H1 (cell line): ENCODE measurements at regions not wholly inside any gene's neighbourhood (a gene's known extent, or its start where the extent isn't known, plus 50 kb on each side); places are given as distances from the start of the nearest gene placed in this dataset.

Experiments
- CTCF ChIA-PET: fragments of 300-600 bp; sonication (Branson Sonifier 250); formaldehyde crosslinking; loops from one replicate; lab custom pipeline; 2021; ENCODE audit not compliant: partially characterized antibody; lab: Charles Lee
- POLR2A ChIA-PET: fragments of 300-600 bp; sonication (Branson Sonifier 250); formaldehyde crosslinking; loops from one replicate; lab custom pipeline; 2021; ENCODE audit warnings: inconsistent platforms; ENCODE audit not compliant: partially characterized antibody; lab: Charles Lee
- DNase-seq, 2 experiments: peaks; one replicate each; pipeline versions ENCODE4 v3.0.0 to v3.0.0-alpha.2; 2010 to 2022; ENCODE audit warnings: low spot score in 2 of 2, low read depth in 1 of 2, mixed read lengths in 1 of 2
- FAIRE-seq: peaks from 2 replicates; lab custom pipeline; 2011; peaks lifted over from hg19 to GRCh38; lab: Jason Lieb, UNC
- H2AFZ ChIP-seq: 2 replicates; pipeline ENCODE4 v1.8.1; 2012; ENCODE audit warnings: low read length, inconsistent platforms
- H2AK5ac ChIP-seq: 2 replicates; pipeline ENCODE4 v1.6.1; 2013; ENCODE audit warnings: low read depth, low read length
- H2BK120ac ChIP-seq: replicated peaks from 2 replicates; pipeline ENCODE3; 2013; ENCODE audit warnings: low read depth, low read length, inconsistent platforms
- H2BK12ac ChIP-seq: 2 replicates; pipeline ENCODE4 v1.6.1; 2013; ENCODE audit warnings: low read depth, low read length
- H2BK15ac ChIP-seq: 2 replicates; pipeline ENCODE4 v1.6.1; 2013; ENCODE audit warnings: low read length
- H2BK20ac ChIP-seq: 2 replicates; pipeline ENCODE4 v1.6.1; 2013; ENCODE audit warnings: low read length
- H2BK5ac ChIP-seq: 2 replicates; pipeline ENCODE4 v1.6.1; 2013; ENCODE audit warnings: low read depth, low read length
- H3K14ac ChIP-seq: 2 replicates; pipeline ENCODE4 v1.6.1; 2013; ENCODE audit warnings: inconsistent platforms; ENCODE audit not compliant: insufficient read length
- H3K18ac ChIP-seq: 2 replicates; pipeline ENCODE4 v1.6.1; 2013; ENCODE audit warnings: low read length; ENCODE audit errors: extremely low read depth
- H3K23ac ChIP-seq: 2 replicates; pipeline ENCODE4 v1.6.1; 2013; ENCODE audit warnings: inconsistent platforms; ENCODE audit not compliant: insufficient read length
- H3K23me2 ChIP-seq: 2 replicates; pipeline ENCODE4 v1.6.1; 2013; ENCODE audit warnings: low read depth, low read length
- H3K27ac ChIP-seq: 2 replicates; pipeline ENCODE4 v1.6.1; 2011; ENCODE audit warnings: low read depth, low read length, inconsistent platforms
- H3K27me3 ChIP-seq, 4 experiments: replicated peaks in 1 of 4; 1 replicate in 1 of 4; 2 replicates in 3 of 4; pipeline versions ENCODE4 v1.6.1 to v1.8.1; 2011 to 2013; ENCODE audit warnings: low read length in 3 of 4, mild to moderate bottlenecking in 3 of 4, inconsistent platforms in 2 of 4, mixed read lengths in 2 of 4, moderate library complexity in 1 of 4; ENCODE audit not compliant: control insufficient read depth in 3 of 4, insufficient read depth in 3 of 4; ENCODE audit errors: extremely low read depth in 1 of 4
- H3K36me3 ChIP-seq, 4 experiments: 2 replicates each; pipeline versions ENCODE4 v1.6.1 to v1.8.1; 2011 to 2013; ENCODE audit warnings: mild to moderate bottlenecking in 4 of 4, low read length in 3 of 4, moderate library complexity in 2 of 4, control low read depth in 1 of 4, inconsistent platforms in 1 of 4; ENCODE audit not compliant: insufficient read depth in 4 of 4, control insufficient read depth in 2 of 4
- H3K4ac ChIP-seq: replicated peaks from 2 replicates; pipeline ENCODE3; 2013; ENCODE audit warnings: low read length, low read depth, mixed read lengths, inconsistent platforms; ENCODE audit not compliant: insufficient read length
- H3K4me1 ChIP-seq, 4 experiments: replicated peaks in 1 of 4; 1 replicate in 1 of 4; 2 replicates in 3 of 4; pipeline versions ENCODE4 v1.6.1 to v1.8.1; 2011 to 2013; ENCODE audit warnings: low read length in 3 of 4, inconsistent platforms in 2 of 4, mixed read lengths in 1 of 4; ENCODE audit not compliant: insufficient read depth in 4 of 4, control insufficient read depth in 3 of 4
- H3K4me2 ChIP-seq, 2 experiments: 2 replicates each; pipeline versions ENCODE4 v1.6.1 to v1.8.1; 2011 to 2013; ENCODE audit warnings: low read depth in 2 of 2, low read length in 2 of 2, control low read depth in 1 of 2, inconsistent platforms in 1 of 2, mild to moderate bottlenecking in 1 of 2; ENCODE audit not compliant: insufficient read depth in 1 of 2
- H3K4me3 ChIP-seq, 4 experiments: fragments of 200-600, 300-600 bp in 1 of 4; sonication (generic), shearing (Covaris generic), sonication (Bioruptor Twin) in 1 of 4; 2 replicates each; pipeline versions ENCODE4 v1.5.1 to v1.8.1; 2011 to 2016; ENCODE audit warnings: low read length in 4 of 4, low read depth in 3 of 4, control low read depth in 2 of 4, inconsistent platforms in 2 of 4, mild to moderate bottlenecking in 2 of 4, mixed read lengths in 1 of 4, moderate library complexity in 1 of 4; ENCODE audit not compliant: insufficient read depth in 2 of 4; ENCODE audit errors: extremely low read depth in 1 of 4
- H3K56ac ChIP-seq: replicated peaks from 2 replicates; pipeline ENCODE3; 2013; ENCODE audit warnings: low read depth, mild to moderate bottlenecking, mixed read lengths, low read length, inconsistent platforms; ENCODE audit not compliant: insufficient read length
- H3K79me1 ChIP-seq: 2 replicates; pipeline ENCODE4 v1.6.1; 2013; ENCODE audit warnings: low read depth, low read length, control low read depth
- H3K79me2 ChIP-seq, 2 experiments: 2 replicates each; pipeline versions ENCODE4 v1.6.1 to v1.8.1; 2012 to 2013; ENCODE audit warnings: low read length in 2 of 2, mild to moderate bottlenecking in 2 of 2, inconsistent platforms in 1 of 2; ENCODE audit not compliant: insufficient read depth in 2 of 2, control insufficient read depth in 1 of 2
- H3K9ac ChIP-seq, 4 experiments: replicated peaks in 1 of 4; 1 replicate in 1 of 4; 2 replicates in 3 of 4; pipeline versions ENCODE4 v1.6.1 to v1.8.1; 2011 to 2013; ENCODE audit warnings: low read depth in 3 of 4, low read length in 3 of 4, control low read depth in 2 of 4, mild to moderate bottlenecking in 2 of 4, moderate library complexity in 2 of 4, inconsistent platforms in 1 of 4; ENCODE audit errors: extremely low read depth in 1 of 4
- H3K9me3 ChIP-seq, 2 experiments: 2 replicates each; pipeline versions ENCODE4 v1.6.1 to v1.8.1; 2012 to 2013; ENCODE audit warnings: mild to moderate bottlenecking in 2 of 2, moderate library complexity in 2 of 2, control low read depth in 1 of 2, inconsistent platforms in 1 of 2, low read depth in 1 of 2, low read length in 1 of 2, mixed read lengths in 1 of 2; ENCODE audit not compliant: insufficient read depth in 2 of 2
- H4K20me1 ChIP-seq, 2 experiments: replicated peaks in 1 of 2; 2 replicates each; pipeline versions ENCODE3 to v1.8.1; 2011 to 2013; ENCODE audit warnings: inconsistent platforms in 2 of 2, low read length in 2 of 2, mild to moderate bottlenecking in 1 of 2; ENCODE audit not compliant: insufficient read depth in 2 of 2, control insufficient read depth in 1 of 2
- H4K5ac ChIP-seq: 2 replicates; pipeline ENCODE4 v1.6.1; 2013; ENCODE audit warnings: low read length, low read depth, mixed read lengths, inconsistent platforms; ENCODE audit not compliant: insufficient read length
- H4K8ac ChIP-seq: 2 replicates; pipeline ENCODE4 v1.8.0; 2013; ENCODE audit warnings: mild to moderate bottlenecking, moderate library complexity, low read length, inconsistent platforms; ENCODE audit not compliant: insufficient read depth; ENCODE audit errors: extremely low read depth
- H4K91ac ChIP-seq: replicated peaks from 2 replicates; pipeline ENCODE3; 2013; ENCODE audit warnings: low read length, mixed read lengths, inconsistent platforms; ENCODE audit not compliant: insufficient read length
- BCL11A ChIP-seq, 2 experiments: IDR thresholded peaks; one replicate each; pipeline ENCODE4 v1.6.1; 2011; ENCODE audit warnings: low read depth in 2 of 2, low read length in 2 of 2, mild to moderate bottlenecking in 2 of 2
- BRCA1 ChIP-seq: IDR thresholded peaks from 2 replicates; pipeline ENCODE4 v1.6.1; 2012; ENCODE audit warnings: low read depth, low read length, improper control_type of control experiment
- E2F6 ChIP-seq: IDR thresholded peaks from 2 replicates; pipeline ENCODE4 v1.6.1; 2012; ENCODE audit warnings: inconsistent platforms
- EGR1 ChIP-seq: IDR thresholded peaks from 2 replicates; pipeline ENCODE4 v1.6.1; 2011; ENCODE audit warnings: low read depth, low read length, borderline replicate concordance
- HDAC2 ChIP-seq, 2 experiments: fragments of 300-600 bp in 1 of 2; sonication (generic) in 1 of 2; IDR thresholded peaks; 2 replicates each; pipeline ENCODE4 v1.6.1; 2011 to 2012; ENCODE audit warnings: low read depth in 2 of 2, low read length in 2 of 2, mild to moderate bottlenecking in 2 of 2, moderate library complexity in 2 of 2, borderline replicate concordance in 1 of 2, inconsistent platforms in 1 of 2
- MAX ChIP-seq: IDR thresholded peaks from 2 replicates; pipeline ENCODE4 v1.6.1; 2012; ENCODE audit warnings: inconsistent platforms
- POLR2A ChIP-seq, 2 experiments: IDR thresholded peaks; 1 replicate in 1 of 2; 2 replicates in 1 of 2; pipeline ENCODE4 v1.6.1; 2011; ENCODE audit warnings: low read depth in 2 of 2, low read length in 2 of 2, mild to moderate bottlenecking in 2 of 2; ENCODE audit errors: control extremely low read depth in 1 of 2
- SIRT6 ChIP-seq: IDR thresholded peaks from one replicate; pipeline ENCODE4 v1.7.1; 2012; ENCODE audit warnings: low read length, inconsistent platforms
- SUZ12 ChIP-seq: fragments of 200-600 bp; sonication (generic); IDR thresholded peaks from 2 replicates; pipeline ENCODE4 v1.6.1; 2012; ENCODE audit warnings: mild to moderate bottlenecking, inconsistent platforms, low read length, moderate library complexity, mixed read lengths
- TAF1 ChIP-seq: IDR thresholded peaks from 2 replicates; pipeline ENCODE4 v1.6.1; 2011; ENCODE audit warnings: mild to moderate bottlenecking, low read depth, low read length
- USF2 ChIP-seq: IDR thresholded peaks from 2 replicates; pipeline ENCODE4 v1.6.1; 2011; ENCODE audit warnings: low read length, improper control_type of control experiment
- ZNF274 ChIP-seq: IDR thresholded peaks from 2 replicates; pipeline ENCODE4 v1.7.0; 2012; ENCODE audit warnings: low read length, borderline replicate concordance; ENCODE audit errors: extremely low read depth
- WGBS, 2 experiments: shearing (Covaris generic) in 1 of 2; methylation state at CpG; one replicate each; pipeline versions ENCODE4 v1.1.6 to v1.1.7; 2013 to 2015; ENCODE audit warnings: low lambda C conversion rate in 2 of 2, mixed read lengths in 2 of 2, inconsistent platforms in 1 of 2, low coverage in 1 of 2, missing lambda C conversion rate in 1 of 2; ENCODE audit not compliant: insufficient replicate concordance in 2 of 2, insufficient coverage in 1 of 2, insufficient read length in 1 of 2; ENCODE audit errors: extremely low coverage in 1 of 2, missing lambda C conversion rate in 1 of 2; 5-methylcytosine and 5-hydroxymethylcytosine counted together

- Histone ChIP-seq H3K36me3 (no peaks in the 10 kb centered on the region), H2BK20ac (no peak overlapping the region), H2BK120ac (no peak overlapping the region), H2AFZ (no peak overlapping the region), H2BK12ac (no peak overlapping the region), H3K9me3 (no peaks in the 10 kb centered on the region), H3K79me1 (no peaks in the 10 kb centered on the region), H2BK5ac (no peak overlapping the region), H3K4me3 (no peak overlapping the region), H2AK5ac (no peak overlapping the region), H4K91ac (no peak overlapping the region), H4K20me1 (no peaks in the 10 kb centered on the region), H4K8ac (no peak overlapping the region), H3K23me2 (no peaks in the 10 kb centered on the region), H3K27ac (no peak overlapping the region), H2BK15ac (no peak overlapping the region), H4K5ac (no peak overlapping the region), H3K23ac (no peak overlapping the region), H3K56ac (no peak overlapping the region), H3K14ac (no peak overlapping the region), H3K9ac (no peak overlapping the region), H3K4ac (no peak overlapping the region), H3K4me2 (no peak overlapping the region), H3K18ac (no peak overlapping the region), H3K27me3 (no peaks in the 10 kb centered on the region), H3K79me2 (no peaks in the 10 kb centered on the region), H3K4me1 (peaks cover 0 to 2% (median 0%) of the 10 kb centered on the region in 4 experiments; a peak in 1 of 7 replicates)
- DNase-seq (no peak), FAIRE-seq (no peak)
- CTCF ChIA-PET, result interaction anchor here (0.5 kb wide), 1 partner anchor 106 kb away, joined by 3 read pairs; no protein-coding TSS in a partner anchor
- POLR2A ChIA-PET, result no interaction called here
- WGBS, 2 experiments, result 92% methylated on average over 1 of the region's 1 CpG; no CpG with 5 or more reads in 1 of the 2 experiments
- TF ChIP-seq USF2 (no peak), EGR1 (no peak), BCL11A (IDR thresholded peaks at IDR 0.05; ENCODE audit: low read depth in 2 of 2, low read length in 2 of 2) (no peak), SIRT6 (no peak), BRCA1 (no peak), TAF1 (no peak), SUZ12 (no peak), HDAC2 (IDR thresholded peaks at IDR 0.05; ENCODE audit: borderline replicate concordance in 1 of 2, low read depth in 2 of 2, low read length in 2 of 2) (no peak), POLR2A (IDR thresholded peaks at IDR 0.05; ENCODE audit: control extremely low read depth in 1 of 2, low read depth in 2 of 2, low read length in 2 of 2) (no peak), E2F6 (no peak), MAX (no peak), ZNF274 (no peak)
Measured at GRCh38 chr2:145558617-145559350, 1038.9 kb upstream of the ZEB2 start.
